ENCODE measurements at regions not wholly inside any gene's neighbourhood (a gene's known extent, or its start where the extent isn't known, plus 50 kb on each side); places are given as distances from the start of the nearest gene placed in this dataset.
A peak's percentile ranks its signal among the peaks of the same experiment; 100 is the strongest.

GRCh38 chr2:104332731-104333130, 521.2 kb upstream of the POU3F3 start:
- no peak overlapping the region for H2BK120ac ChIP-seq (ENCODE audit: low read depth, low read length, poor library complexity, severe bottlenecking)
- H4K8ac ChIP-seq (replicated peaks; ENCODE audit: insufficient read length, low read depth, low read length) = no peak overlapping the region
- no peak overlapping the region for H3K27ac Mint-ChIP-seq
- no peak overlapping the region for H3K14ac ChIP-seq (ENCODE audit: insufficient read depth, low read length)
- no peak overlapping the region for H2AK5ac ChIP-seq (ENCODE audit: insufficient read length, low read length)
- H2BK12ac ChIP-seq (ENCODE audit: insufficient read length, low read depth, low read length) = no peak overlapping the region
- H3T11ph ChIP-seq (ENCODE audit: low read length) = no peak overlapping the region
- no peak overlapping the region for H4K91ac ChIP-seq (ENCODE audit: insufficient read length, low read depth, low read length)
- H3K9ac ChIP-seq (ENCODE audit: extremely low read depth, insufficient read length, low read length) = no peak overlapping the region
- no peaks in the 10 kb centered on the region for H4K20me1 ChIP-seq (ENCODE audit: control insufficient read depth, insufficient read depth, insufficient read length)
- no peak overlapping the region for H3K4ac ChIP-seq (ENCODE audit: low read depth, low read length)
- H3K23ac ChIP-seq (ENCODE audit: insufficient read length, low read depth, low read length) = no peak overlapping the region
- H3K79me2 ChIP-seq (ENCODE audit: insufficient read depth, low read length) = no peaks in the 10 kb centered on the region
- H3K36me3 Mint-ChIP-seq (ENCODE audit: insufficient read depth in 1 of 3, low read depth in 3 of 3) = peaks cover 0 to 4% (median 0%) of the 10 kb centered on the region in 3 experiments; a peak in 1 of 7 replicates
- no peak overlapping the region for H2BK5ac ChIP-seq (ENCODE audit: insufficient read length, low read length)
- no peak overlapping the region for H3K18ac ChIP-seq (ENCODE audit: insufficient read length, low read depth, low read length)
- H4K5ac ChIP-seq (ENCODE audit: insufficient read length, low read depth, low read length) = no peak overlapping the region
- no peak overlapping the region for H3K4me2 ChIP-seq (ENCODE audit: insufficient read depth, insufficient read length, low read length)
- H3K23me2 ChIP-seq (ENCODE audit: insufficient read length, low read depth, low read length, poor library complexity, severe bottlenecking) = no peaks in the 10 kb centered on the region
- H2BK20ac ChIP-seq (ENCODE audit: low read depth, low read length, poor library complexity, severe bottlenecking) = no peak overlapping the region
- peaks cover 3% of the 10 kb centered on the region in 2 experiments; a peak in 1 of 5 replicates for H3K9me3 Mint-ChIP-seq
- H3K9me3 ChIP-seq (ENCODE audit: control insufficient read depth, low read depth, low read length) = no peaks in the 10 kb centered on the region
- no peak overlapping the region for H2AFZ ChIP-seq (ENCODE audit: low read length)
- 0 out of 2 replicates have a peak, but pooled peaks cover 2% of the 10 kb centered on the region for H3K4me1 ChIP-seq (ENCODE audit: insufficient read depth, low read length)
- peaks cover 10% of the 10 kb centered on the region in 2 experiments; a peak in 3 of 4 replicates for H3K4me1 Mint-ChIP-seq
- H3K27me3 Mint-ChIP-seq (ENCODE audit: low read depth) = no peaks in the 10 kb centered on the region
- DNase-seq = peak; percentile 29
- H3K27ac ChIP-seq (ENCODE audit: insufficient read length, low read depth, low read length) = no peak overlapping the region
- no peak overlapping the region for H3K56ac ChIP-seq (ENCODE audit: insufficient read length, low read depth, low read length)
- TF ChIP-seq, protein P1, sequence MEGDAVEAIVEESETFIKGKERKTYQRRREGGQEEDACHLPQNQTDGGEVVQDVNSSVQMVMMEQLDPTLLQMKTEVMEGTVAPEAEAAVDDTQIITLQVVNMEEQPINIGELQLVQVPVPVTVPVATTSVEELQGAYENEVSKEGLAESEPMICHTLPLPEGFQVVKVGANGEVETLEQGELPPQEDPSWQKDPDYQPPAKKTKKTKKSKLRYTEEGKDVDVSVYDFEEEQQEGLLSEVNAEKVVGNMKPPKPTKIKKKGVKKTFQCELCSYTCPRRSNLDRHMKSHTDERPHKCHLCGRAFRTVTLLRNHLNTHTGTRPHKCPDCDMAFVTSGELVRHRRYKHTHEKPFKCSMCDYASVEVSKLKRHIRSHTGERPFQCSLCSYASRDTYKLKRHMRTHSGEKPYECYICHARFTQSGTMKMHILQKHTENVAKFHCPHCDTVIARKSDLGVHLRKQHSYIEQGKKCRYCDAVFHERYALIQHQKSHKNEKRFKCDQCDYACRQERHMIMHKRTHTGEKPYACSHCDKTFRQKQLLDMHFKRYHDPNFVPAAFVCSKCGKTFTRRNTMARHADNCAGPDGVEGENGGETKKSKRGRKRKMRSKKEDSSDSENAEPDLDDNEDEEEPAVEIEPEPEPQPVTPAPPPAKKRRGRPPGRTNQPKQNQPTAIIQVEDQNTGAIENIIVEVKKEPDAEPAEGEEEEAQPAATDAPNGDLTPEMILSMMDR (conservative IDR thresholded peaks at IDR 0.05) = no peak
- WGBS (ENCODE audit: extremely low coverage, insufficient read length, low lambda C conversion rate) = no CpG with 5 or more reads among the region's 3 CpGs
- no peaks in the 10 kb centered on the region for H3K27me3 ChIP-seq (ENCODE audit: insufficient read depth, low read length)
- H3K4me3 Mint-ChIP-seq = no peak overlapping the region
- no peaks in the 10 kb centered on the region for H3K79me1 ChIP-seq (ENCODE audit: insufficient read depth, low read depth, low read length, poor library complexity, severe bottlenecking)
- no peak overlapping the region for H2BK15ac ChIP-seq (ENCODE audit: low read depth, low read length)

All from H9 (cell line).